Tibial artery (tissue), 4 donors: ENCODE measurements at regions not wholly inside any gene's neighbourhood (a gene's known extent, or its start where the extent isn't known, plus 50 kb on each side); places are given as distances from the start of the nearest gene placed in this dataset.

Experiments
- DNase-seq, 2 donors: peaks; one replicate each; pipeline ENCODE4 v3.0.0-alpha.2; 2019
- H3K27ac ChIP-seq, 2 donors: fragments of 200-600 bp; sonication (generic) in 1 of 2; 1 replicate in 1 of 2; 2 replicates in 1 of 2; pipeline ENCODE4 v1.5.1; 2018 to 2019; ENCODE audit warnings: mild to moderate bottlenecking in 1 of 2
- H3K27me3 ChIP-seq, 2 donors: fragments of 200-600 bp; sonication (generic) in 1 of 2; one replicate each; pipeline versions ENCODE4 v1.5.1 to v1.6.0; 2016 to 2019
- H3K36me3 ChIP-seq, 3 donors: fragments of 200-600 bp; sonication (generic) in 2 of 3; one replicate each; pipeline ENCODE4 v1.5.1; 2016 to 2019; ENCODE audit warnings: mild to moderate bottlenecking in 2 of 3
- H3K4me1 ChIP-seq, 4 donors: fragments of 200-600 bp; sonication (generic) in 2 of 4; 1 replicate in 3 of 4; 2 replicates in 1 of 4; pipeline ENCODE4 v1.5.1; 2016 to 2019
- H3K4me3 ChIP-seq, 2 donors: fragments of 200-600 bp; sonication (generic) in 1 of 2; 1 replicate in 1 of 2; 2 replicates in 1 of 2; pipeline ENCODE4 v1.5.1; 2018 to 2019; ENCODE audit warnings: mild to moderate bottlenecking in 2 of 2
- H3K9me3 ChIP-seq, 3 donors: fragments of 200-600 bp; sonication (generic) in 1 of 3; one replicate each; pipeline ENCODE4 v1.5.1; 2016 to 2019
- CTCF ChIP-seq, 2 experiments: fragments of 200-600 bp in 1 of 2; fragments of 450-650 bp in 1 of 2; IDR thresholded peaks; one replicate each; pipeline ENCODE4 v1.5.1; 2017 to 2019; ENCODE audit warnings: antibody characterized with exemption in 2 of 2, mild to moderate bottlenecking in 1 of 2, moderate library complexity in 1 of 2
- intact Hi-C: fragments of 100-400 bp; cut with DNase I; formaldehyde crosslinking; loops from one replicate; pipeline ENCODE4 v1.15.0; 2023; ENCODE audit warnings: low total_unique reads

- Histone ChIP-seq H3K27me3 (peaks cover 0 to 7% of the 10 kb centered on the region in 2 donors), H3K4me3 (no peak overlapping the region), H3K9me3 (no peaks in the 10 kb centered on the region), H3K27ac (no peak overlapping the region), H3K36me3 (no peaks in the 10 kb centered on the region), H3K4me1 (no peaks in the 10 kb centered on the region)
- DNase-seq = no peak
- intact Hi-C loops = no loop called here
- TF ChIP-seq CTCF (IDR thresholded peaks at IDR 0.05) = no peak
These were observed 172.2 kb downstream of the BRMS1L start for GRCh38 chr14:35998303-35998702.

GRCh38 chr14:35993684-35993960 is 167.5 kb downstream of the BRMS1L start:
- Histone ChIP-seq H3K9me3 (no peaks in the 10 kb centered on the region), H3K4me3 (no peak overlapping the region), H3K36me3 (no peaks in the 10 kb centered on the region), H3K27me3 (peaks cover 0 to 5% of the 10 kb centered on the region in 2 donors), H3K27ac (no peak overlapping the region), H3K4me1 (no peaks in the 10 kb centered on the region)
- TF ChIP-seq CTCF (IDR thresholded peaks at IDR 0.05) = no peak
- intact Hi-C loops = no loop called here
- DNase-seq = no peak

- H3K4me3 ChIP-seq = no peak overlapping the region
- no peak for TF ChIP-seq CTCF (IDR thresholded peaks at IDR 0.05)
- intact Hi-C loops = no loop called here
- H3K9me3 ChIP-seq = no peaks in the 10 kb centered on the region
- H3K4me1 ChIP-seq = no peaks in the 10 kb centered on the region
- no peak overlapping the region for H3K27ac ChIP-seq
- no peaks in the 10 kb centered on the region for H3K27me3 ChIP-seq
- no peaks in the 10 kb centered on the region for H3K36me3 ChIP-seq
- DNase-seq = no peak
These were observed 166.9 kb downstream of the BRMS1L start for GRCh38 chr14:35992816-35993683.

GRCh38 chr14:35991356-35991755 is 165.2 kb downstream of the BRMS1L start:
- H3K9me3 ChIP-seq = no peaks in the 10 kb centered on the region
- intact Hi-C loops = no loop called here
- H3K4me3 ChIP-seq = no peak overlapping the region
- H3K4me1 ChIP-seq = no peaks in the 10 kb centered on the region
- no peak overlapping the region for H3K27ac ChIP-seq
- no peaks in the 10 kb centered on the region for H3K36me3 ChIP-seq
- no peaks in the 10 kb centered on the region for H3K27me3 ChIP-seq
- TF ChIP-seq CTCF (IDR thresholded peaks at IDR 0.05) = no peak
- DNase-seq = no peak

- Histone ChIP-seq H3K36me3 (no peaks in the 10 kb centered on the region), H3K9me3 (no peaks in the 10 kb centered on the region), H3K27me3 (no peaks in the 10 kb centered on the region), H3K4me3 (no peak overlapping the region), H3K27ac (no peak overlapping the region), H3K4me1 (no peaks in the 10 kb centered on the region)
- no peak for DNase-seq
- intact Hi-C loops = no loop called here
- no peak for TF ChIP-seq CTCF (IDR thresholded peaks at IDR 0.05)
These were observed 163.6 kb downstream of the BRMS1L start for GRCh38 chr14:35989736-35990135.
